Karpas-422 (cell line): ENCODE measurements at regions not wholly inside any gene's neighbourhood (a gene's known extent, or its start where the extent isn't known, plus 50 kb on each side); places are given as distances from the start of the nearest gene placed in this dataset.
"Not testable (repeated sequence)": the region's sequence is repeated elsewhere in the genome, so short reads cannot be mapped to it uniquely, and the experiment has no call there.

Source experiments
- DNase-seq: peaks from one replicate; pipeline ENCODE4 v3.0.0-alpha.2; 2015
- H2AFZ ChIP-seq: fragments of 200-600 bp; sonication (generic); 2 replicates; pipeline ENCODE4 v1.6.1; 2014; ENCODE audit warnings: antibody characterized with exemption, low read length, mixed read lengths
- H3K27ac ChIP-seq: fragments of 200-600 bp; sonication (generic); 2 replicates; pipeline ENCODE4 v1.5.1; 2014; ENCODE audit warnings: mild to moderate bottlenecking, low read length, moderate library complexity
- H3K27me3 ChIP-seq: fragments of 200-600 bp; sonication (generic); 2 replicates; pipeline ENCODE4 v1.6.1; 2014; ENCODE audit warnings: low read length, mixed read lengths
- H3K36me3 ChIP-seq: fragments of 200-600 bp; sonication (generic); 2 replicates; pipeline ENCODE4 v1.6.1; 2014; ENCODE audit warnings: low read length, mixed read lengths; ENCODE audit not compliant: insufficient read depth
- H3K4me1 ChIP-seq: fragments of 200-600 bp; sonication (generic); 2 replicates; pipeline ENCODE4 v1.6.1; 2014; ENCODE audit warnings: mild to moderate bottlenecking, low read length, mixed read lengths
- H3K4me2 ChIP-seq: fragments of 200-600 bp; sonication (generic); 2 replicates; pipeline ENCODE4 v1.6.1; 2014; ENCODE audit warnings: low read length, low read depth, mild to moderate bottlenecking; ENCODE audit not compliant: poor library complexity, severe bottlenecking
- H3K4me3 ChIP-seq: fragments of 200-600 bp; sonication (generic); 2 replicates; pipeline ENCODE4 v1.5.1; 2014; ENCODE audit warnings: mild to moderate bottlenecking, antibody characterized with exemption, low read length, mixed read lengths
- H3K79me2 ChIP-seq: fragments of 200-600 bp; sonication (generic); 2 replicates; pipeline ENCODE4 v1.6.1; 2014; ENCODE audit warnings: mild to moderate bottlenecking, low read length, mixed read lengths
- H3K9ac ChIP-seq: fragments of 200-600 bp; sonication (generic); 2 replicates; pipeline ENCODE4 v1.6.0; 2014; ENCODE audit warnings: low read length
- H3K9me2 ChIP-seq: fragments of 200-600 bp; sonication (generic), shearing (Covaris generic); replicated peaks from 2 replicates; pipeline ENCODE4 v1.6.0; 2014; ENCODE audit warnings: mild to moderate bottlenecking, low read length, moderate library complexity; ENCODE audit not compliant: insufficient read depth
- H3K9me3 ChIP-seq: fragments of 300-700, 200-600 bp; sonication (generic); 2 replicates; pipeline ENCODE4 v1.6.1; 2014; ENCODE audit warnings: low read length, mixed read lengths
- H4K20me1 ChIP-seq: fragments of 200-600 bp; sonication (generic); 2 replicates; pipeline ENCODE4 v1.6.1; 2014; ENCODE audit warnings: mild to moderate bottlenecking, antibody characterized with exemption, low read length, low read depth; ENCODE audit not compliant: insufficient read depth

DNA sequence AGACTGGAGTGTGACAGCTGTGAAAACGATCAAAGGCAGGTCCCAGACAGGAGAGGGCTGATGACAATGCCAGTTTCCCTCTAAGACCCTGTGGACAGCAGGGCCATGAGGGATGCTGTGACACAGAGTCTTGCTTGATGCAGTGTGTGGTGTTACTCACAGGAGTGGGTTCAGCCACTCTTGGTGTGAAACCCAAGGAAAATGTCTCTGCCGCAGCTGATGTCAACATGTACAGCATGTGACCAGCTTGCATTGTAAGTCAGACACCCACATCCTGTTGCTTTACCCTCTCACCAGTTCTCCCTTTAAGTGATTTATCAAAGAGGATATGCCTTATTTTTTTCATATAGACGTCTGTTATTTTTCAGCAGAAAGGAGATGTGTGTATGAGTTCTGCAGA, 268.6 kb downstream of the BTG1 start:
- Histone ChIP-seq H3K9me3 (no peaks in the 10 kb centered on the region), H3K9me2 (no peaks in the 10 kb centered on the region), H3K4me2 (no peak overlapping the region), H3K79me2 (no peaks in the 10 kb centered on the region), H4K20me1 (no peaks in the 10 kb centered on the region), H3K4me3 (no peak overlapping the region), H3K27ac (no peak overlapping the region), H3K4me1 (no peaks in the 10 kb centered on the region), H3K36me3 (no peaks in the 10 kb centered on the region), H2AFZ (no peak overlapping the region), H3K27me3 (no peaks in the 10 kb centered on the region), H3K9ac (no peak overlapping the region)
- DNase-seq, result no peak

DNA sequence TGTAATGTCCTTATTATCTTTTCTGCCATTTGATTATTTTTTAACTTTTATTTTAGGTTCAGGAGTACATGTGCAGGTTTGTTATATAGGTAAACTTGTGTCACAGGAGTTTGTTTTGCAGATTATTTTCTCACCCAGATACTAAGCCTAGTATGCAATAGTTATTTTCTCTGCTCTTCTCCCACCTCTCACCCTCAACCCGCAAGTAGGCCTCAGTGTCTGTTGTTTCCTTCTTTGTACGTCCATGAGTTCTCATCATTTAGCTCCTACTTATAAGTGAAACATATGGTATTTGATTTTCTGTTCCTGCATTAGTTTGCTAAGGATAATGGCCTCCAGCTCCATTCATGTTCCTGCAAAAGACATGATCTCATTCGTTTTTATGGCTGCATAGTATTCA, 270.0 kb downstream of the BTG1 start:
- not testable (repeated sequence) for H3K79me2 ChIP-seq, H3K27ac ChIP-seq, H3K9me3 ChIP-seq, H3K4me1 ChIP-seq, H3K9me2 ChIP-seq, H4K20me1 ChIP-seq, H3K36me3 ChIP-seq, H3K4me2 ChIP-seq, DNase-seq, H3K4me3 ChIP-seq, H3K9ac ChIP-seq, H2AFZ ChIP-seq, H3K27me3 ChIP-seq

GRCh38 chr12:91874086-91874865, 271.4 kb downstream of the BTG1 start:
- Histone ChIP-seq H3K4me2 (no peak overlapping the region), H4K20me1 (no peaks in the 10 kb centered on the region), H3K9me2 (no peaks in the 10 kb centered on the region), H3K4me1 (no peaks in the 10 kb centered on the region), H3K9me3 (no peaks in the 10 kb centered on the region), H3K27ac (no peak overlapping the region), H3K4me3 (no peak overlapping the region), H3K36me3 (no peaks in the 10 kb centered on the region), H3K79me2 (no peaks in the 10 kb centered on the region), H3K9ac (no peak overlapping the region), H2AFZ (no peak overlapping the region), H3K27me3 (no peaks in the 10 kb centered on the region)
- no peak for DNase-seq

DNA sequence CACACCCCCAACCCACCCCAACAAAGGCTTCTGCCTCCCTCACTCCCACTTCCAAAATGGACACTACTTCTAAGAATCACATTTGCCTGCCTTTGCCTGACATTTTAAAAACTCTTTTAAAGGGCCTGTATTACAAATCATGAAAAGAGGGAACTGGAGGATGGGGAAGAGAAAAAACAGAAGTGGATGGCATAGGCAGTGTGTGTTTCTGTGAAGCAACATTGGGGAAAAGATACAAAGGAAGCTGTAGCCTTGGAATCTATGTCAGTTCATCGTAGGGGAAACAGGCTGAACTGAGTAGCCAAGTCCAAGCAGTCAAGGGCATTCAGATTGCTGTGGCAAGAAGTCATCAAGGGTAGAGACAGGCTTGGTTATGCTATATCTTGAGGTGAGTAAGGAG, 273.9 kb downstream of the BTG1 start:
- no peaks in the 10 kb centered on the region for H3K9me3 ChIP-seq
- H3K4me2 ChIP-seq, result no peak overlapping the region
- H4K20me1 ChIP-seq, result no peaks in the 10 kb centered on the region
- no peak overlapping the region for H3K27ac ChIP-seq
- DNase-seq, result no peak
- no peaks in the 10 kb centered on the region for H3K27me3 ChIP-seq
- no peaks in the 10 kb centered on the region for H3K79me2 ChIP-seq
- H3K9me2 ChIP-seq, result no peaks in the 10 kb centered on the region
- no peaks in the 10 kb centered on the region for H3K4me1 ChIP-seq
- H3K9ac ChIP-seq, result no peak overlapping the region
- H3K4me3 ChIP-seq, result no peak overlapping the region
- no peak overlapping the region for H2AFZ ChIP-seq
- no peaks in the 10 kb centered on the region for H3K36me3 ChIP-seq

GRCh38 chr12:91870872-91871707, 274.6 kb downstream of the BTG1 start:
- no peaks in the 10 kb centered on the region for H3K4me1 ChIP-seq
- H3K36me3 ChIP-seq, result no peaks in the 10 kb centered on the region
- no peaks in the 10 kb centered on the region for H3K79me2 ChIP-seq
- H3K9ac ChIP-seq, result no peak overlapping the region
- H2AFZ ChIP-seq, result no peak overlapping the region
- H3K9me2 ChIP-seq, result no peaks in the 10 kb centered on the region
- DNase-seq, result no peak
- H4K20me1 ChIP-seq, result no peaks in the 10 kb centered on the region
- no peak overlapping the region for H3K4me3 ChIP-seq
- H3K27ac ChIP-seq, result no peak overlapping the region
- H3K9me3 ChIP-seq, result no peaks in the 10 kb centered on the region
- H3K4me2 ChIP-seq, result no peak overlapping the region
- no peaks in the 10 kb centered on the region for H3K27me3 ChIP-seq

DNA sequence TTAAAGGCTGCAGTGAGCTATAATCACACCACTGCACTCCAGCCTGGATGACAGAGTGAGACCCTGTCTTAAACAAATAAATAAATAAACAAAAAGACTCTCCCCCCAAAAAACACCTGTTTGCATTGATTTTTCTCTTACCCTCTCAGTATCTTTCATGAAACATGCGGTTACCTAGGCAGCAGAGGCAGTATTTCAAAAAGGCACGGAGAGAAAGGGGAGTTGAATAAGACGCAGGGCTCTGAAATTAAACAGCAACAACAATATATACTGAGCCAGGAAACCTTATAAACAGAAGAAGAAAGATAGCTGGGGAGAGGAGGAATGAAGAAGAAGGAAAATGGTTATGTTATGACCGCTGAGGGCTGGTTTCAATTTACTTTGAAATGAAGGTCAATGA, 277.6 kb downstream of the BTG1 start:
- Histone ChIP-seq H3K27ac (no peak overlapping the region), H3K9me3 (no peaks in the 10 kb centered on the region), H2AFZ (no peak overlapping the region), H3K27me3 (no peaks in the 10 kb centered on the region), H3K9ac (no peak overlapping the region), H3K4me2 (no peak overlapping the region), H3K79me2 (no peaks in the 10 kb centered on the region), H3K4me1 (no peaks in the 10 kb centered on the region), H3K36me3 (no peaks in the 10 kb centered on the region), H4K20me1 (no peaks in the 10 kb centered on the region), H3K4me3 (no peak overlapping the region), H3K9me2 (no peaks in the 10 kb centered on the region)
- no peak for DNase-seq

DNA sequence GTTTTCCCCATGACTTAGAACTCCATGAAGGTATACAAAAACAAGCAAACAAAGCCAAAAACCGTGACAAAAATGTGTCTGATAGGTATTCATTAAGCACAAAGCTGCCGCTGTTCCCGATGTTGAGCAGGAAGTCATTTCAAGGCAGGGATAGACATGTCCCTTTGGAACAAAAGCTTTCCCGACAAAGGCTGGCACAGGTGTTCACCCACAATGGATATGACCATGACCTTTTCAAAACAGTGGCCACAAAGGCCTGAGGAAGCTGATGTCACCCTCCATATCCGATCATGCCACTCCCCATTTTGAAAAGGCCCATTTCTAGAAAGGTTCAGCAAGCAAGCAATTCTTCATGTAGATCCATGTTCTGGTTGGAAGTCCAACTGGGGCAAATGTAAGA, 279.1 kb downstream of the BTG1 start:
- Histone ChIP-seq H3K36me3 (no peaks in the 10 kb centered on the region), H3K27me3 (no peaks in the 10 kb centered on the region), H2AFZ (no peak overlapping the region), H3K27ac (no peak overlapping the region), H3K9me2 (no peaks in the 10 kb centered on the region), H3K9me3 (no peaks in the 10 kb centered on the region), H3K9ac (no peak overlapping the region), H3K79me2 (no peaks in the 10 kb centered on the region), H4K20me1 (no peaks in the 10 kb centered on the region), H3K4me3 (no peak overlapping the region), H3K4me2 (no peak overlapping the region), H3K4me1 (no peaks in the 10 kb centered on the region)
- no peak for DNase-seq

- no peaks in the 10 kb centered on the region for H4K20me1 ChIP-seq
- no peak overlapping the region for H3K27ac ChIP-seq
- H3K9ac ChIP-seq, result no peak overlapping the region
- no peak overlapping the region for H2AFZ ChIP-seq
- no peaks in the 10 kb centered on the region for H3K4me1 ChIP-seq
- H3K36me3 ChIP-seq, result no peaks in the 10 kb centered on the region
- no peaks in the 10 kb centered on the region for H3K9me3 ChIP-seq
- no peak overlapping the region for H3K4me2 ChIP-seq
- no peaks in the 10 kb centered on the region for H3K9me2 ChIP-seq
- no peaks in the 10 kb centered on the region for H3K27me3 ChIP-seq
- H3K79me2 ChIP-seq, result no peaks in the 10 kb centered on the region
- DNase-seq, result no peak
- H3K4me3 ChIP-seq, result no peak overlapping the region
Observed at GRCh38 chr12:91863702-91864101, 281.9 kb downstream of the BTG1 start.
